NCI-H2196 (cell line): ENCODE measurements at regions not wholly inside any gene's neighbourhood (a gene's known extent, or its start where the extent isn't known, plus 50 kb on each side); places are given as distances from the start of the nearest gene placed in this dataset.
"Not testable (repeated sequence)": the region's sequence is repeated elsewhere in the genome, so short reads cannot be mapped to it uniquely, and the experiment has no call there.

Experiments used
- DNase-seq: peaks from one replicate; lab custom pipeline; 2025; ENCODE audit not compliant: unreplicated experiment; lab: John Stamatoyannopoulos, UW

DNA sequence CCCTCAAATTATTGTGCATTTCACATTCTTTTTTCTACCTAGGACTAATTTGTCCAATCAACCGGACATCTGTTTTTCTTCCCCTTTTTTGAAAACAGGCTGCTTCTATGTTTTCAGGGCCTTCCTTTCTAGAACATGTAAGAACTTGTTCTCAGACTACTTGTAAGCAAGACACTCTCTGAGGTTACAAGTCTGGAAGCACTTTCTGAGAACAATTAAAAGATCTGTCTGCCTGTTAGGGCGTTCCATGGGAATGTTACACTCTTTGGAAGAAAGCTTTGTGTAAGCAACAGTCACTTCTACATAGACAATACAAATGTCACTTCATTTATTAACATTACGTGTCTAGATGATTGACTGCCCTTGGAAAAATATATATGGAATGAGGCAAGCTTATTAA, 50.9 kb upstream of the HSPB3 start:
- no peak for DNase-seq

DNA sequence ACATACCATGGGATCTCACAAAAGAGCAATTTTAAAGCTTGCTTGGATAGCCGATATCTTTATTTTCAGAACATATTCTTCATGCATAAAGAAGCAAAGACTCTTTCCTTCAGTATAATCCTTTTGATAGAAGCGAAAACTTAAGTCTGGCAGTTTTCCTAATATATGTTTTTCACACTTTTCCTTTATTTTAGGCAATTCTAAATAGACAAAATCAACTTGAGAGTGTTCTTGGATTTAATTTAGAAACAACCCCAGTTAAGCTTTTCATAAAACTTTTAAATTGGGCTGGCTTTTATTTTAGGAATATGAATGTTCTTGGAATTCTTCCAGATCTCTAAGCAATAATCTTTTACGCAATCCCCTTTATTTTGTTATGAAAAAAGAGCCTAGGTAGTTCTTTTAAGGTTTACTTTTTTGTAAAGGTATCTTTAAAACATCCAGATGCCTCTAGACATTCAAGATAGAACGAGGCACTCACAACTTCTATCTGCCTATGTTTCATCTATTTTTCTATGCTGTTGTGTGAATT, 51.5 kb upstream of the HSPB3 start:
- no peak for DNase-seq

DNA sequence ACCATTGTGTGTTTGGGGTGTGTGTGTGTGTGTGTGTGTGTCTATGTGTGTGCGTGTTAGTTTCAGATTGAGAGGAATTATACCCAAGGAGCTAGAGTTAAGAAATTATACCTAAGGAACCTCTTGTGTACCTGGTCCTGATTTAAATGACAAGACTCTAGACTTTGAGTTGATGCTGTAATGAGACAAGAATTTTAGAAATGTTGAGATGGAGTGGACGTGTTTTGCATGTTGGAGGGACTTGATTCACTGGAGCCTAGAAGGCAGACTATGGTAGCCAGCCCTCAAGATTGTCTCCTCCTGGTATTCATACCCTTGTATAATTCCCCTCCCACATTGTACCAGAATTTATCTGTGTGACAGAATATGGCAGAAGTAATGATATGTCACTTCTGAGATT, 52.4 kb upstream of the HSPB3 start:
- DNase-seq = no peak

- no peak for DNase-seq
Observed at GRCh38 chr5:54401515-54401914, 54.0 kb upstream of the HSPB3 start.

- DNase-seq = no peak
Observed at GRCh38 chr5:54398191-54398590, 57.3 kb upstream of the HSPB3 start.

- no peak for DNase-seq
Observed at GRCh38 chr5:54397420-54397819, 58.1 kb upstream of the HSPB3 start.

DNA sequence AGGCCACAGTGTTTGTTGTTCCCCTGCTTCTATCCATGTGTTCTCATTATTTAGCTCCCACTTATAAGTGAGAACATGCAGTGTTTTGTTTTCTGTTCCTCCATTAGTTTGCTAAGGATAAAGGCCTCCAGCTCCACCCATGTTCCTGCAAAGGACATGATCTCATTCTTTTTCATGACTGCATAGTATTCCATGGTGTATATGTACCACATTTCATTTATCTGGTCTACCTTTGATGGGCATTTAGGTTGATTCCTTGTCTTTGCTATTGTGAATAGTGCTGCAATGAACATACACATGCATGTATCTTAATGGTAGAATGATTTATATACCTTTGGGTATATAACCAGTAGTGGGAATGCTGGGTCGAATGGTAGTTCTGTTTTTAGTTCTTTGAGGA, 62.5 kb upstream of the HSPB3 start:
- not testable (repeated sequence) for DNase-seq

- no peak for DNase-seq
Observed at GRCh38 chr5:54390539-54391031, 64.9 kb upstream of the HSPB3 start.

DNA sequence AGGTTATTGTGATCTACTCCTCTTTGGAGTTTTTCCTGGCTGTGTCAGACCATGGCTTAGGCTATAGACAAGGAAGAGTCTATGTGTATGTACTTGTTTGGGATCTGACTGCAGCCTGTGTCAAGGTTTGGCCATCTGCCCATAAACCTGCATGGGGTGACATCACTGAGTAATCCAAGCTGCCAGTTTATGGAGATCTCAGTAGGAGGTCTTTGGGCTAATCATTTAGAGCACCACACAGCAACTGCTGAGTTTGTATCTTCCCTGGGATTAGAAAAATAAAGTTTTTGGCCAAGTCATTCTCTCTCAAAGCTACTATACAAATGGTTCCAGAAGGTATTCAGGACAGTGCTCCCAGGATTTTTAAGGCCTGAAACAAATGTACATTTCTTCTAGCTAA, 65.5 kb upstream of the HSPB3 start:
- peak; percentile 71 for DNase-seq

DNA sequence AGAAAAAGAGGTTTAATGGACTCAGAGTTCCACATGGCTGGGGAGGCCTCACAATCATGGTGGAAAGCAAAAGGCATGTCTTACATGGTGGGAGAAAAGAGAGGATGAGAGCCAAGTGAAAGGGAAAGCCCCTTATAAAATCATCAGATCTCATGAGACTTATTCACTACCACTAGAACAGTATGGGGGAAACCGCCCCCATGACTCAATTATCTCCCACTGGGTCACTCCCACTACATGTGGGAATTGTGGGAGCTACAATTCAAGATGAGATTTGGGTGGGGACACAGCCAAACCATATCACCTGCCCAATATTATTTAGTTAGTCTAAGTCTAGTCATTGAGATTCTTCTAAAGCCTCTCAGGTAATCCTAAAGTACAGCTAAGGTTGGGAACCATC, 66.1 kb upstream of the HSPB3 start:
- not testable (repeated sequence) for DNase-seq

DNA sequence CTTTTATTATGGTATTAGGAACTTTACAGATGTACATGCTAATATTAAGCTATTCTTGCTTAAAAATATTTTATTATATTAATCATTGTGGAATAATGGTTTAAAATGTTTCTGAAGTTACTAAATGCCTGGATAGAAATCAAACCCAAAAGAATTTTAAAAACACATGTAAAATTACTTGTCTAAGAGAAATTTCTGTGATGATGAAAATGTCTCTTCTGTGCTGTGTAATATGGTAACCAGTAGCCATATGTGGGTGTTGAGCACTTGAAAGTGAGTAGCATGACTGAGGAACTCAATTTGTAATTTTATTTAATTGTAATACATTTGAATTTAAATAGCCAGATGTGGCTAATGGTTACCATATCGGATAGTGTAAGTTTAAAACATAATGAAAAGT, 66.7 kb upstream of the HSPB3 start:
- no peak for DNase-seq

DNA sequence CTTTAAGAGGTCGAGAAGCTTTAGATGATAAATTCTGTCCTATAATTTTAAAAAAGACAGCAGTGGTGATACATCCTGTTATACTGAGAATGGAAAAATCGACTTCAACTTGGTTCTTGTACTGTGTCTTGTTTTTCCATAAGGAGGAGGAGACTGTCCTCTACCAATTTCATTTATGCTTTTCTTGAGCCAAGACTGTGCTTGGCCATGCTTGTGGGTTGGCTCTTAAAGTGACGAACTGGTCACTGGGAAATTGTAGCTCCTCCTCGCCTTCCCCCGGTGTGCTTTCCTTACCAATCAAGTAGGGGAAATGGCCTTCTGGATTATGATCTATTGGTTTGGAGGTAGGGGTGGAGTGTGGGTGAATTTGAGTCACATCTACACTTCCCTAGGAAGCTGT, 67.1 kb upstream of the HSPB3 start:
- no peak for DNase-seq

DNA sequence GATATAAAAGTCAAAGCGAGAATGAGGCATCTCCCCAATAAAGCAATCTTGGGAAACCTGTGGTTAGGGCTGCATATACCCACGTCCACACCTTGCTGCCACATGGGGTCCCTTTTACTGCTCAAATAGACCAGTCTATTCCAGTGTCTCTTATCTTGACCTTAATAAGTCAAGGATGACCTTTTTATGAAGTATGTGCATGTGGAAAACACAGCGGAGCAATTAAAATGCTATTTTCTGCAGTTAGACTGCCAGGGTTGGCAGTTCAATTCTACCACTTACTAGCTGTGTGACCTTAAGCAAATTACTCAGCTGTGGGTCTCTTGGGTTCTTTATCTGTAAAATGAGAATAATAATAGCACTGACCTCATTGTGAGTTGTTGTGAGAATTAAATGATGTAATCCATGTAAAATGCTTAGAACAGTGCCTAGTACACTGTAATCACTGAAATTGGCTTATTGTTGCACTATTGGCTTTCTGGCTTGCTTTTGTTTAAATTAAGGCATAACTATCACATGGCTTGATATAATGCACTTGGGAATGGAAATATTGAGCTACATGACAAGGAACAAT, 67.8 kb upstream of the HSPB3 start:
- no peak for DNase-seq

GRCh38 chr5:54387031-54387430, 68.5 kb upstream of the HSPB3 start:
- DNase-seq = no peak

GRCh38 chr5:54385994-54386393, 69.5 kb upstream of the HSPB3 start:
- DNase-seq = no peak

DNA sequence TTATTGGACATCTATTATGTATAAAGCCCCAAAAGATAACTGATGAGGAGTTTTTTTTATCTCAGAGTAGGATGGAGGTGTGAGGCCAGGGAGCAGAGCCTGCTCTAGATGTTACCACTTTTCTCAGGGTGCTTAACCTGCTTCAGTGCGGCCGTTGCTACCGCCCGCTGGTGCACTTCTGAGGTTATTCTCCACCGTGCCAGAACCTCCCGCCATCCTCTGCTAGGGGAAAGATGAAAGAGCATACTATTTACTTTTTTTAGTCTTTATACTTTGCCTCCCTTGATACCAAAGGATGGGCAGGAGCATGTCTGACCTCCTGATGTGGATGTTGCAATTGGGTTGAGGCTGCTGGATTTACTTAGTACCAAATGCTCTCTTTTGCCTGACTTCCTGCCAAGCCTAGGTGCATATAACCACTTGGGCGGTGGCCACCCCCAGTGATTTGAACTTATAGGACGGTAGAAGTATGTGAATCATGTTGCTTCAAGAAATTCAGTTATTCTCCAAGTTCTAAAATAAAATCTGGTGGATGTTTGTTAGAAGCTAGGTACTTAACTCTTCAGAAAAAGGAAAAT, 71.1 kb upstream of the HSPB3 start:
- no peak for DNase-seq

- no peak for DNase-seq
Observed at GRCh38 chr5:54383941-54384340, 71.6 kb upstream of the HSPB3 start.

- DNase-seq = no peak
Observed at GRCh38 chr5:54383225-54383901, 72.1 kb upstream of the HSPB3 start.

- DNase-seq = not testable (repeated sequence)
Observed at GRCh38 chr5:54381319-54381718, 70.9 kb upstream of the ARL15 start.

DNA sequence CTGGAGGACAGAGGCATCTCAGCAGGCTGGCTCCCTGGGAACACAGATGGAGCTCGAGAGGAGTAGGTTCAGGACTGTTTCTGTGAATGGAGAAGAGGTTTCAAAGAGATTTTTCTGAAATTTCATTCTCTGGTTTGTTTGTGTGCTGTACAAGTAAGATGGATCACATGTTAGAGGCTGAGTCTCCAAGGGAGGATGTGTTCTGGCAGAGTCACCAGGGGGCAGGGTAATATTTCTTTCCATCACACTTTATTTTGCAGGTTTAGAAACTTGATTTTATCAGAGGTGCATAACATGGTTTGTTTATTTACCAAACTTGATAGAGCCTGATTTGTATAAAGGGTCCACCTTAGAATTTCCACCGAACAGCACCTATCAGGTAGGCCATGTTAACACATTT, 69.2 kb upstream of the ARL15 start:
- no peak for DNase-seq

DNA sequence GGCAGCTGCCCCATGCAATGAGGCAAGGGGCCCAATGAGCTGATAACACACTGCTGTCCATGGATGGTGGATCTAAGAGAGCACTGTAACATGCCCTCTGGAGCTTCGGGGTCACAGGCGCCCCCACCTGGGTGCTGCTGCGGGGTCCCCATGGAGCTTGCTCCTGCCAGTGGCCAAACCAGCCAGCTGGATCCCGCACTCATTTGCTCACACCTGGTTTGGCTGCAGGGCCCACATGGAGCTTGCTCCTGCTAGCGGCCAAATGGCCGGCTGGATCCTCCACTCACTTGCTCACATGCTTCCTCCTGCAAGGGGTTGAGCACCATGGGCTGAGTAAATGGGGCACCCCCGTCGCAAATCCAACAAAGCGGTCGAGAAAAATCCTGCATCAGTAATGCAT, 68.3 kb upstream of the ARL15 start:
- no peak for DNase-seq

DNA sequence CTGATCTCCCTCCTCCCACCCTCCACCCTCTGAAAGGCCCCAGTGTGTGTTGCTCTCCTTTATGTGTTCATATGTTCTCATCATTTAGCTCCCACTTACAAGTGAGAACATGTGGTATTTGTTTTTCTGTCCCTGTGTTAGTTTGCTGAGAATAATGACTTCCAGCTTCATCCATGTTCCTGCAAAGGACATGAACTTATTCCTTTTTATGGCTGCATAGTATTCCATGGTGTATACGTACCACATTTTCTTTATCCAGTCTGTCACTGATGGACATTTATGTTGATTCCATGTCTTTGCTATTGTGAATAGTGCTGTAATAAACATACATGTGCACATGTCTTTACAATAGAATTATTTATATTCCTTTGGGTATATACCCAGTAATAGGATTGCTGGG, 67.0 kb upstream of the ARL15 start:
- not testable (repeated sequence) for DNase-seq
